HG02943 (cell line): ENCODE measurements at regions not wholly inside any gene's neighbourhood (a gene's known extent, or its start where the extent isn't known, plus 50 kb on each side); places are given as distances from the start of the nearest gene placed in this dataset.
"Not testable (repeated sequence)": the region's sequence is repeated elsewhere in the genome, so short reads cannot be mapped to it uniquely, and the experiment has no call there.

Experiments
- ATAC-seq: cut with Tn5 transposase; IDR thresholded peaks from one replicate; pipeline ENCODE4 v1.9.1; 2021; ENCODE audit warnings: mild to moderate bottlenecking, low read depth, moderate library complexity; ENCODE audit not compliant: unreplicated experiment

DNA sequence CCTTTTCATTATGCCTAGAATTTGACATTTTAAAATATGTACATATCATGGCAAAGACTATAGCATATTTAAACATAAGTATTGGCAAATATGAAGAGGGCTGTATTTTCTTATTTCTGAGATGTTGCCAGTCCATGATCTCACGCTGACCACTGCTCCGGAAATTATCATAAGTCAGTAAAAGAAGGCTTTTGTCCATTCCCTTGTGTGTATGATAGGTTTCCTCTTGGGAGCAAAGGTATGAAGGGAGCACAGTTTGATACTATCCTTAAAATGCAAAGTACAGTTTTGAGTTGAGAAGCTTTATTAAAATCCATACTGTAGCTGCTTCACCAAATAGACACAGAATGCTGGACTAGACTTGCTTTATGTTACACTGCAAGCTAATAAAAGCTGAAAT lies 52.6 kb upstream of the AGA start:
- ATAC-seq: no peak

DNA sequence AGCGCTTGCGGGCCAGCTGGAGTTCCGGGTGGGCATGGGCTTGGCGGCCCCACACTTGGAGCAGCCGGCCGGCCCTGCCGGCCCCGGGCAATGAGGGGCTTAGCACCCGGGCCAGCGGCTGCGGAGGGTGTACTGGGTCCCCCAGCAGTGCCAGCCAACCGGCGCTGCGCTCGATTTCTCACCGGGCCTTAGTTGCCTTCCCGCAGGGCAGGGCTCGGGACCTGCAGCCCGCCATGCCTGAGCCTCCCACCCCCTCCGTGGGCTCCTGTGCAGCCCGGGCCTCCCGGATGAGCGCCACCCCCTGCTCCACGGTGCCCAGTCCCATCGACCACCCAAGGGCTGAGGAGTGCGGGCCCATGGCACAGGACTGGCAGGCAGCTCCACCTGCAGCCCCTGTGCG lies 53.4 kb upstream of the AGA start:
- ATAC-seq: not testable (repeated sequence)

DNA sequence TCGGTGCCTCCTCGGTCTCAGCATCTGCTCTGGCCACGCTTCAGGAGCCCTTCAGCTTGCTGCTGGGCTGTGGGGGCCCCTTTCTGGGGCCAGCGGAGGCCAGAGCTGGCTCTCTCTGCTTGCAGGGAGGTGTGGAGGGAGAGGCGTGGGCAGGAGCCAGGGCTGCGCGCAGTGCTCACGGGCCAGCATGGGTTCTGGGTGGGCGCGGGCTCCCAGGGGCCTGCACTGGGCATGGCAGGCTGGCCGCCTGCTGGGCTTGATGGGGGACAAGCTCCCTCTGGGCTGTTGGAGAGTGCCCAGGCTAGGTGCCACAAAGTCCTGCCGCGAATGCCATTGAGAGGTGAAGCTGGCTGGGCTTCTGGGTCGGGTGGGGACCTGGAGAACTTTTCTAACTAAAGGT lies 57.3 kb upstream of the AGA start:
- ATAC-seq: no peak

DNA sequence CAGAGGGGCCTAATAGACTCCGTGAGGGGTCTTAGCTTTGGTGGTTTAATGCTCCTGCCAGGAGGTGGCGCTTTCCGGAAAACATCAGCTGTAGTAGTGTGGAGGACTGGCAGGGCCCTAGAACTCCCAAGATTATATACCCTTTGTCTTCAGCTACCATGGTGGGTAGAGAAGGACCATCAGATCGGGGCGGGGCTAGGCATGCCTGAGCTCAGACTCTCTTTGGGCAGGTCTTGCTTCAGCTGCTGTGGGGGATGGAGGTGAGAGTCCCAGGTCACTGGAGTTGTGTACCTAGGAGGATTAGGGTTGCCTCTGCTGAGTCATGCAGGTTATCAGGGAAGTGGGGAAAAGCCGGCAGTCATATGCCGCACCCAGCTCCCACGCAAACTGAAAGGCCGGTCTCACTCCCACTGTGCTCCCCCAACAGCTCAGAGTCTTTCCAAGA lies 63.0 kb upstream of the AGA start:
- ATAC-seq: no peak

DNA sequence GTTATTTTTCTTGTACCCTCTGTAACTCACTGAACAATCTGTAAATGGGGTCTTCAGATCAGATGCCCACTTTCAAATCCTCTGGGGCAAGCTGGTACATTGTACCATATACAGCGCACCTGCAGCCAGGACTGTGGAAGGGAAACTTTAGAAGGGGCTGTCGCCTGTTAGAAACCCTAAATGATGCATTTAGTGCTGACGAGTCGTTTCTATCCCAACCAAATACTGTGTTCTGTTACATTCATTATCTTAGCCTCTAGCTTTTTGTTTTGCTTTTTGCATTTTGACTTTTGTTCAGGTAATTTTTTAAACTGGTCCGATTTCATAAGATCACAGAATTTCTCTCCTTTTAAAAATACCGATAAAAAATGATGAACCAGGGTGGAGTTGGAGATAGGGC lies 66.4 kb upstream of the AGA start:
- no peak for ATAC-seq

DNA sequence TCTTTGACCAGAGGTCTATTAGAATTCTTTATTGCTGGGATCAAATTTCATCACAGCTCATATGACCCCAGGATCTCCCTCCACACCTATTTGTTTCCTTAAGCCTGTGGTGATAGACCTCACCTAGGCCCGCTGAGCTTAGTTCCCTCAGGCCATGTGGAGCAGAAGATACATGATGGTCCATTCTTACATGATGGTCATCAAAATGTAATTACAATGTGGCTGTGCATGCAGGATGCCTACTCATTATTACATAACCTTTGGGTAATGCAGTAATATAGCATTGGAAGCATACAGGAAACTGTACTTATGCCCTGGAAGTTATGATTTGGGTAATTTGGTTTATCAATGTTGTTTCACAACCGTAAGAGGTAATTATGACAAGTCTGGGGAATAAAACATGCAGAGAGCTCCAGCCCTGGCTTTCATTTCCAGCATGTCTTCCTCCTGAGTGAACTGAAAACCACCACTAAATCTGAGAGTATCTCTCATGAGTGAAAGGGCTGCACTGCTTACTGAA lies 67.0 kb upstream of the AGA start:
- no peak for ATAC-seq

DNA sequence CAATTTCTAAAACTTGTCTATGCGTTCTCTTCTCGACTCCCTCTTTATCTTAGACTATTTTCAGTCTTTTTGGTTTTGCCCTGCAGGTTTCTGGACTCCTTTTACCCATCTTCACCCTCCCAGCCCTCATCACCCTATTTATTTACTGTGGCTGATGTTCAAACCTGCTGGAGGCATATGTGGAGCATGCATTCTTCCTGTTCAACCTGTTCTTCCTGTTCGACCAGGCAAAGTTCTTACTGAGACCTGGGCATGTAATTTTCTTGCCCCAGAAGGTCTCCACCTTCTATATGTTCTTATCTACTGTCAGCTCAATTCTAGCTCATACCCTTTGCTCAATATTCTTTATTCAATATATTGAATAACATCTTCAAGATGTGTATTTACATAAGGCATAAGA lies 69.4 kb upstream of the AGA start:
- ATAC-seq: no peak

DNA sequence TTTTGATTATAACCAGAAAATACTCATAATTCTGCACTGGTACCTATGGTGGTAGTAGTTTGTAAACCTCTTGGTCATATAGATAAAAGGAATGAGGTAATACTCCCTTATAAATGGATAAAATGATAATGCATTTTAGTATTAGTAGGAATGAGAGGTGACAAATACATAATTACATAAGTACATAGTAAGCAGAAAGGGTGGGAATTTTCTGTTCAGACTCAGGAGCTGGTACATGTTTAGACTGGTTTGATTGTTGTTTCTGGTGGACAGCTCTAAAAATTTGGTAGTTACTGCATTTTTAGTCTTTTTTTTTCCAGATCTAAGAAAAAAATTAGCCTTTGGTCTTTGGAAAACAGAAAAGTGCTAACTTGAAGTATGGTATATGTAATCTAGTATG lies 70.4 kb upstream of the AGA start:
- no peak for ATAC-seq

DNA sequence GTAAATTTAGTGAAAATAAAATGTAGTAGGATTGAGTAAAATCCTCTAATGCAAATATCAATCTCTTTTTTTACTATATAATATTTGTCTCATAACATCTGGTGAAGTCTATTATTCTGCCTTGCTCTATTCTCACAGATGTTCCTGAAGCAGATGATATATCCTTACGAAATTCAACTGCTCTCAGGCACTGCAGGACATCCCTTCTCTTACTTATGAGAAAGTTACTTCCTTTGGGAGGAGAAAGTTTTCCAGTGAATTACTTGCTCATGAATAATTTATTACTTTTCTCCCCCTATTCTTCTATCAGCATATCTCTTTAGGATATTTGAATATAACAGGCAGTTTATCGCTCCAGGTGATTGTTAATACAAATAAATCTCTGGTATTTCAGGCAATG lies 75.6 kb upstream of the AGA start:
- ATAC-seq: no peak

DNA sequence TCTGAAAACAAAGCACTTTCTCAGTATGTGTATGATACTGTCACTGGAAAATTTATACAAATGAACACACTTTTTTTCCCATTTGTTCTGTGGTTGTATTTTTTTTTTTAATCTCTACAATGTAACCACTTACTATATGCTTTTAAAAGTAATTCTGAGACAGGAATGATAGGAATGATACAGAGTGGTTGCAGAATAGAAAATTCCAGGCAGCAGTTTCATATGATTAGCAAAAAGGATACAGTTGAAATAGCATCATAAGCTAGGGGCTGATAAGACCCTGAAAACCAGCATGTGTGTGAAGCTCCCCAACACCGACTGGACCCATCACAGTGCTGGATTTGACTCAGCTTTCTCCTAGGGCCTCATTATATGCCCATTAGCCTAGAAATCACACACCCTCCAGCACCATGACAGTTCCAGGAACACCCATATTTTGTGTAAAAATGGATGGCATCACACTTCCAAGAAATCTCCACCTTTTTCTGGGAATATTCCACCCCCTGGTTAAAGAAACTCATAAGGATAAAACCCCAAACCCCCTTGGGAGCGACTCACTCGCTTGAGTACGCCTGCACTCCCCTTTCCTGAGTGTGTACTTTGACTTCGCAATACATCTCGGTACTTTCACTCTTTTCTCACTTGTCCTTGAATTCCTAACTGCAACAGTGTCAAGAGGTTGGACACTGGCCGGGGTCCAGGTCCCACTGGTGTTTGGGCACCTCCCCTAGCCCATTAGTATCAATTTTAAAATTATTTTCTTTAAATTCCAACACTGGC lies 77.4 kb upstream of the AGA start:
- no peak for ATAC-seq

DNA sequence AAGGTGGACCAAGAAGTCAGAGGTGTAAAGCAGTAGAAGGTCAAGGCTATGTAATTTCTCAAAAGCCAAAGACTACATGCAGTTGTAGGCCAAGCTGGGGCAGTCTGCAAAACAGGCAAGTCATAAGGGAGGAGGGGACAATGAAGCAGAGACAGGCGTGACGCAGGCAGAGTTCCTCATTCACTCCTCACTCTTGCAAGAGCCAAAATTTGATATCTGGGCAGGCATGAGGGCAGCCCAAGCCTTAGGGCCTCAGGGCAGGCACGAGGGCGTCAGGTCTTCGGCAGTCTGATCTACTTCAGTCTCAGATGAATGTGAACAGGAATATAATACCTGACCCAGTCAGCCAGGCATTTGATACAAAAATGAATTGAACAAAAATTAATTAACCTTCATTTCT lies 86.4 kb upstream of the AGA start:
- ATAC-seq: no peak

DNA sequence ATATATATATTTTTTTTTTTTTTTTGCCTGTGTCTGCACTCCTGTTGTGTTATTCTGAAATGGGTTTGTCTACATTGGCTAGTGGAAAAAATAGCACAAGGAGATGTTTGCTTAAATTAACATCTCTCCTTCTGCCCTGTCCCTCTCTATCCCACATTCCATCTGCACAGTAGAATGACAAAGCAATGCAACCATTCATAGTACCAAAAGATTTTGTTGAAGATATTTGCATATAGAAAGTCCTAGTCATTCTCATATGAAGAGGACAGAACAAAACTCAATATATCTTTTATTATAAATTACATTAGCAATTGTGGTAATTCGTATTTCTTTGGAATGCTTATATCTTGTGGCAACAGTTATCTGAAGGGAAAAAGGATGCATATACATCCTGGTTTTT lies 88.3 kb upstream of the AGA start:
- no peak for ATAC-seq

DNA sequence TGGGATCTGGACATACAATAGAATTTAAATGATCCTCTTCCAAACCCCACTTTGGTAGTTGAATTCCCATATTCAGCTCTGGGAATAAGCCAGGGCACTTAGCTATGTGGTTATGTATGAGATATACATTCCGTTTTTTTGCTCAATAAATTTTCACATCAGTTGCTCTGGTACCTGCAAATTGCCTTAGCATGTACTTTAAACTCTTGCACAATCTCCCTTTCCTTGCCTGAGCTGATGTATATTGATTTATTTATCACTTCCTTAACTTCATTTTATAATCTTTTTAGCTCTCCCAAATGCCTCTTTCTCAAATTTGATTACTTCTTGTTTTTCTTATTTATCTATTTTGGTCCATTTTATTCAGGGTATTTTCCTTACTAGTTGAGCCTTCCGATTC lies 90.1 kb upstream of the AGA start:
- ATAC-seq: no peak

DNA sequence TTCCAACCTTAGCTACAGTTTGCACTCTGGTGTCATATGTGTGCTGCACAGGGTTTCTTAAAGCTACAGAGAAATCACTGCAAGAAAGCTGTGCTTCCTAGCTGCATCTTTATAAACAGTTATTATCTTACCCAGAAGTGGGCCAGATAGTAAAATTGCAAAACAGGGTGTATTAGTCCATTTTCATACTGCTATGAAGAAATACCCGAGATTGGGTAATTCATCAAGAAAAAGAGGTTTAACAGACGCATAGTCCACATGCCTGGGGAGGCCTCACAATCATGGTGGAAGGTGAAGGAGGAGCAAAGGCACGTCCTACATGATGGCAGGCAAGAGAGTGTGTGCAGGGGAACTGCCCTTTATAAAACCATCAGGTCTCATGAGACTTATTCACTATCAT lies 92.6 kb upstream of the AGA start:
- not testable (repeated sequence) for ATAC-seq

DNA sequence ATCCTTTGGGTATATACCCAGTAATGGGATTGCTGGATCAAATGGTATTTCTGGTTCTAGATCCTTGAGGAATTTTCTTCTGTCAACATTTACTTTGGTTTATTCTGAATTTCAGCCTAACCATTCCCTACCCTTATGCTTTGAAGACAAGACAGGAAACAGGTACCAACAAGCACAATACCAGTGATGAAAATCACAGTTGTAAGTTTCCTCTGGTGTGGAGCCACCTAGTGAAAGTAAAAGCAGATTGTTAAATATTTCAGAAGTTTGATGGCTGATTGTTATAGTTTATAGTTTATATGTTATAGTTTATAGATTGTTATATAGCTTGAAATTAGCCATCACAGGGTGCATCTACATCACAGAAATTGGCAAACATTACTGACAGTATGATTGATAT lies 104.5 kb upstream of the AGA start:
- ATAC-seq: no peak

DNA sequence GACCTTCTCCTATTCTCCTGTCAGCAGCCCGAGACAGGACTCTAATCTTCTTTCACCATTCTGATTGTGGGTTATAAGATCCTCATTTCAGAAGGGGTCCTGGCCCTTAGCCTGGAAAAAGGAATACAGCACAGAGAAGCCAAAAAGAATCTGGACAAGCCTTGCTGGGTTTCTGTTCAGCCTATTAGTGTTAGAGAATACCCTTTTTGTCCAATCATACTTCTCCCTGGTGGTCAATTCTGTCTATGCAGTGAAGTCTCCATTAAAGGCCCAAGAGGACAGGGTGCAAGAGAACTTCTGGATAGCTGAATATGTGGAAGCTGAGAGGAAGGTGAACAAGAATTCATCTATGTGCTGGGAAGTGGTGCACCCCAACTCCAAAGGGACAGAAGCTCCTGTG lies 105.7 kb upstream of the AGA start:
- ATAC-seq: no peak

DNA sequence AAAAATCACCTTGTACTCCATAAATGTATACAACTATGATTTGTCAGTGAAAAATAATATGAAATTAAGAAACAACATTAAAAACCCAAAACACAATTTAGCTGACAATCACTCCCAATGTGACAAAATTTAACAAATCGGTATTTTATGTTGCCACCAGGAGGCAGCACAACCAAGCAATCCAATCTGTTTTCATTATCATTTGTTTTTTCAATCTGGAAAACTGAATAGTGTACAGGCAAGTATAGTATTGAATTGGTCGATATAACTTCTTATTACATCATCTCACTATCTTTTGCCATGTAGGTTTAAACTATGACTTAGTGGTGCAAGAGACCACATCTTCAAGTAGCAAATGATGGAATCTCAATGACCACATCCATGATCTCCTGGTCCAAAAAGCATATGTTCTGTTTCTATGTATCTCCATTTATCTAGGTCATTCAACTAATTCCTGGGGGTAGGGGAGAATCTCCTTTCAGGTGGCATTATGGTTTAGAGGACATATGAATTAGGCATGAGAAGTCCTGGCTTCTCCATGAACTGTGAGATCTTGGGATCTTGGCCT lies 112.9 kb upstream of the AGA start:
- no peak for ATAC-seq

DNA sequence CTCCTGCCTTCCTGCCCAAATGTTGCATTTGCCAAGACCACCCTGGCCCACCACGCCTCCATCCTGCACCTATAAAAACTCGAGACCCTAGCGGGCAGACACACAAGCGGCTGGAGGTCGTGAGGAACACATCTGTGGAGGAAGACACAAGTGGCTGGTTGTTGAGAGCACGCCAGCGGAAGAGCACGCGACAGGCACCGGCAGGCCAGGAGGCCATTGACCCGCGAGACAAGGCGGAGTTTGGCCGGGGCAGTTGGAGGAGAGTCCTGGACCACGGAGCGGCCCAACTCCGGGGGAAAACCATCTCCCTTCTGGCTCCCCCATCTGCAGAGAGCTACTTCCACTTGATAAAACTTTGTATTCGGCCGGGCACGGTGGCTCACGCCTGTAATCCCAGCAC lies 115.2 kb upstream of the AGA start:
- ATAC-seq: no peak

DNA sequence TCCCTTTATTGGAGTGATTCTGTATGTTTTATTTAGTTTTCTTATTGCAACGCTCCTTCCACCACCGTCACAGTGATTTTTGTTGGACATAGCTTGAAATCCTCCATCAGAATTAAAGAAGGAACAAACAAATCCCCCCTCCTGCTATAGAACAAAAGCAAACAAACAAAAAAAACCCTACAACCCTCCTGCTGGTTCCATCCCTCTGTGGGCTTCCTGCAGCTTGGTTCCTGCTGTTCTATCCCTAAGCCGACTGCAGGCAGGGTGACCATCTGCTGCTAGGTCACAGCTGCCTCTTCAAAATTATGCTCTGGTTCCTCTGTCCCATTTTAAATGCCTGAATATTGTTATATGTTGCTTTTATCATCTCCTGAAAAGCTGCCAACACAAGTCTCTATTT lies 116.8 kb upstream of the AGA start:
- no peak for ATAC-seq

DNA sequence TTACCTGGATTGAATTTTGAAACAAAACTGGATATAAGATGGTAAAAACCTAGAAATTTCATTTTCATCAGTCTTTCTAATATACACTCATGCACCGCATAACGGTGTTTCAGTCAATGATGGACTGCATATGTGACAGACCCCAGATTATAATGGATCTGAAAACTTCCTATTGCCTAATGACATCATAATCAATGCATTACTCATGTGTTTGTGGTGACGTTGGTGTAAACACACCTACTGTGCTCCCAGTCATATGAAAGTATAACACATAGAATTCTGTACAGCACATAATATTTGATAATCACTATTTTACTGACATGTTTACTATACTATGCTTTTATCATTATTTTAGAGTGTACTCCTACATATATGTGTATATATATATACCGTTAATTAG lies 119.9 kb upstream of the AGA start:
- ATAC-seq: no peak

DNA sequence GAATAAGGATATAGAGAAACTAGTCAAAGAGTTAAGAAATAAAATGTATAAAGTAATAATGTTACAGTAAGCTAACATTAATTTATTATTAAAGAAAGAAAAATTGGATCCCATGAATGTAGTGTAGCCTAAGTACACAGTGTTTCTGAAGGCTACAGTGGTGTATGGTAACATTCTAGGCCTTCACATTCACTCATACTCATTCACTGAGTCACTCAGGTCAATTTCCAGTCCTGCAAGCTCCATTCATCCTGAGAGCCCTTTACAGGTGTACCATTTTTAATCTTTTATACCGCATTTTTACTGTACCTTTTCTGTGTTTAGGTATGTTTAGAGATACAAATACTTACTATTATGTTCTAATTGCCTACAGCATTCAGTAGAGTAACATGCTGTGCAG lies 120.6 kb upstream of the AGA start:
- no peak for ATAC-seq

DNA sequence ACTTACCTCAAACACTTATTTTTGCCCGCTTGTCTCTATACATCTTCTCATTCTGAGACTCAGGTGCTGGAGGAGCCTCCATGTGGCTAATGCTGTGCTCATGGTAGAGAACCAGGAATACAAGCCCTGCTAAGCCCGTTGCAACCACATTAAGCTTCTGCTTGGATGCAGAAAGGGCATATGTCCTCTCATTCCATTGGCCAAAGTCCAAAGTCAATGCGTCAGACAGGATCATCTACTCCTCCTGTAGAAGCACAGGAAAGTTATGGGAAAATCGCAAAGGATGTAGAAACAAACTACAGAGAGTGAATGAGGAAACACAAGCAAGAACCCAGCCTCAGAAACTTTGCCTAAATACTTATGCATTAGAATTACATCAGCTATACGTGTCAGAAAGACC lies 124.5 kb upstream of the AGA start:
- ATAC-seq: no peak
